A549 (cell line): ENCODE measurements at regions not wholly inside any gene's neighbourhood (a gene's known extent, or its start where the extent isn't known, plus 50 kb on each side); places are given as distances from the start of the nearest gene placed in this dataset.

Source experiments
- ATAC-seq, 2 experiments: fragments of 200-7000 bp in 1 of 2; fragments of >200 bp in 1 of 2; cut with Nextera tagmentation in 1 of 2; cut with Tn5 transposase in 1 of 2; 3 replicates each; pipeline versions ENCODE4 v1.8.0 to v1.9.1; 2018 to 2020; ENCODE audit warnings: mild to moderate bottlenecking in 1 of 2, moderate library complexity in 1 of 2
- CTCF ChIA-PET: fragments of 300-600 bp; sonication (Branson Sonifier 250); formaldehyde crosslinking; extraction: SDS; loops from one replicate; lab custom pipeline; 2021; ENCODE audit warnings: antibody characterized with exemption, inconsistent platforms; lab: Yijun Ruan, JAX
- POLR2A ChIA-PET: fragments of 350-600 bp; formaldehyde crosslinking; extraction: SDS; loops from one replicate; lab custom pipeline; 2021; ENCODE audit warnings: antibody characterized with exemption, inconsistent platforms; lab: Yijun Ruan, JAX
- DNase-seq, 2 experiments: peaks; one replicate each; pipeline versions ENCODE4 v3.0.0 to v3.0.0-alpha.2; 2011 to 2016; ENCODE audit warnings: low read depth in 1 of 2, low spot score in 1 of 2
- FAIRE-seq: peaks from 2 replicates; lab custom pipeline; 2011; peaks lifted over from hg19 to GRCh38; lab: Jason Lieb, UNC
- H3K27ac ChIP-seq, 2 experiments: fragments of >200 bp; sonication (Bioruptor Twin); formaldehyde crosslinking; 3 replicates each; pipeline ENCODE4 v1.5.1; 2016 to 2017
- H3K4me1 ChIP-seq: fragments of >200 bp; sonication (Bioruptor Twin); formaldehyde crosslinking; 3 replicates; pipeline ENCODE4 v1.6.1; 2016
- H3K4me2 ChIP-seq: fragments of >200 bp; sonication (Bioruptor Twin); formaldehyde crosslinking; 3 replicates; pipeline ENCODE4 v1.6.1; 2016
- H3K4me3 ChIP-seq: fragments of >200 bp; sonication (Bioruptor Twin); formaldehyde crosslinking; 3 replicates; pipeline ENCODE4 v1.5.1; 2016
- H3K9me3 ChIP-seq: fragments of >200 bp; sonication (Bioruptor Twin); formaldehyde crosslinking; 3 replicates; pipeline ENCODE4 v1.6.1; 2016
- BHLHE40 ChIP-seq: IDR thresholded peaks from 2 replicates; pipeline ENCODE4 v1.6.1; 2012; ENCODE audit warnings: low read depth, low read length, inconsistent platforms
- CBX2 ChIP-seq: fragments of 200-600 bp; sonication (generic); IDR thresholded peaks from 2 replicates; pipeline ENCODE4 v1.6.1; 2016; ENCODE audit warnings: low read depth, mild to moderate bottlenecking, borderline replicate concordance
- CBX8 ChIP-seq: fragments of 200-600 bp; sonication (generic); IDR thresholded peaks from 2 replicates; pipeline ENCODE4 v1.6.1; 2016
- EHF ChIP-seq: fragments of 250-450 bp; sonication (Bioruptor Pico); IDR thresholded peaks from 2 replicates; pipeline ENCODE4 v1.5.0; 2020; ENCODE audit warnings: mild to moderate bottlenecking
- EHMT2 ChIP-seq: fragments of 200-600 bp; sonication (generic); IDR thresholded peaks from 2 replicates; pipeline ENCODE4 v1.6.1; 2016; ENCODE audit warnings: antibody characterized with exemption, low read depth, mild to moderate bottlenecking, moderate library complexity
- ESRRA ChIP-seq: fragments of 150-350 bp; IDR thresholded peaks from 2 replicates; pipeline ENCODE4 v1.6.1; 2014; ENCODE audit warnings: mild to moderate bottlenecking, low read length, borderline replicate concordance
- FOSB ChIP-seq: fragments of 250-450 bp; sonication (Bioruptor Pico); IDR thresholded peaks from 2 replicates; pipeline ENCODE4 v1.5.0; 2020; ENCODE audit warnings: mild to moderate bottlenecking, moderate library complexity
- FOXS1 ChIP-seq: fragments of 250-450 bp; sonication (Bioruptor Pico); IDR thresholded peaks from 2 replicates; pipeline ENCODE4 v1.5.0; 2020; ENCODE audit warnings: mild to moderate bottlenecking, moderate library complexity
- GATA3 ChIP-seq: IDR thresholded peaks from 2 replicates; pipeline ENCODE4 v1.6.1; 2012; ENCODE audit warnings: borderline replicate concordance
- HOXB13 ChIP-seq: fragments of 250-450 bp; sonication (Bioruptor Pico); IDR thresholded peaks from 2 replicates; pipeline ENCODE4 v1.5.0; 2020; ENCODE audit warnings: low read depth, mild to moderate bottlenecking, moderate library complexity
- HOXB5 ChIP-seq: fragments of 250-450 bp; sonication (Bioruptor Pico); IDR thresholded peaks from 2 replicates; pipeline ENCODE4 v1.5.0; 2020; ENCODE audit warnings: mild to moderate bottlenecking, moderate library complexity
- JUNB ChIP-seq: fragments of >200 bp; sonication (Bioruptor Twin); formaldehyde crosslinking; IDR thresholded peaks from 2 replicates; pipeline ENCODE4 v1.6.1; 2016
- KDM5A ChIP-seq: fragments of 200-600 bp; sonication (generic); IDR thresholded peaks from 2 replicates; pipeline ENCODE4 v1.6.1; 2016; ENCODE audit warnings: antibody characterized with exemption, mild to moderate bottlenecking
- MAFK ChIP-seq: fragments of 450-650 bp; IDR thresholded peaks from 2 replicates; pipeline ENCODE4 v1.6.1; 2014; ENCODE audit not compliant: partially characterized antibody
- MAZ ChIP-seq: fragments of 150-350 bp; IDR thresholded peaks from 2 replicates; pipeline ENCODE4 v1.6.1; 2014; ENCODE audit warnings: antibody characterized with exemption, low read depth, low read length, borderline replicate concordance
- MYC ChIP-seq: IDR thresholded peaks from 2 replicates; pipeline ENCODE4 v1.6.1; 2012; ENCODE audit warnings: mild to moderate bottlenecking, inconsistent platforms, low read length, improper control_type of control experiment, borderline replicate concordance
- NFE2L2 ChIP-seq: fragments of 150-350 bp; conservative IDR thresholded peaks from 2 replicates; pipeline ENCODE4 v1.6.1; 2014; ENCODE audit warnings: low read length
- POLR2A ChIP-seq: IDR thresholded peaks from 2 replicates; pipeline ENCODE4 v1.6.1; 2012; ENCODE audit warnings: mild to moderate bottlenecking, low read length
- POLR2AphosphoS2 ChIP-seq: conservative IDR thresholded peaks from 2 replicates; pipeline ENCODE4 v1.6.1; 2012; ENCODE audit warnings: low read length, improper control_type of control experiment, inconsistent platforms
- RAD21 ChIP-seq, 2 experiments: fragments of >200 bp in 1 of 2; sonication (Bioruptor Twin) in 1 of 2; formaldehyde crosslinking in 1 of 2; IDR thresholded peaks in 1 of 2; conservative IDR thresholded peaks in 1 of 2; 2 replicates in 1 of 2; 3 replicates in 1 of 2; pipeline ENCODE4 v1.6.1; 2012 to 2018; ENCODE audit warnings: inconsistent platforms in 1 of 2
- RARB ChIP-seq: fragments of 250-450 bp; sonication (Bioruptor Pico); IDR thresholded peaks from 2 replicates; pipeline ENCODE4 v1.8.0; 2021; ENCODE audit warnings: mild to moderate bottlenecking, moderate library complexity
- RFX5 ChIP-seq: fragments of 450-650 bp; IDR thresholded peaks from 2 replicates; pipeline ENCODE4 v1.7.1; 2014; ENCODE audit warnings: antibody characterized with exemption, mild to moderate bottlenecking, moderate library complexity
- SREBF2 ChIP-seq: fragments of 450-650 bp; IDR thresholded peaks from 2 replicates; pipeline ENCODE4 v1.6.1; 2014; ENCODE audit warnings: mild to moderate bottlenecking, moderate library complexity
- TFCP2L1 ChIP-seq: fragments of 250-450 bp; sonication (Bioruptor Pico); IDR thresholded peaks from 2 replicates; pipeline ENCODE4 v1.5.0; 2021; ENCODE audit warnings: mild to moderate bottlenecking
- TP53 ChIP-seq: fragments of 250-450 bp; sonication (Bioruptor Pico); IDR thresholded peaks from 2 replicates; pipeline ENCODE4 v1.5.0; 2021; ENCODE audit warnings: mild to moderate bottlenecking, moderate library complexity
- ZFP36 ChIP-seq: fragments of 450-650 bp; IDR thresholded peaks from 2 replicates; pipeline ENCODE4 v1.6.1; 2014; ENCODE audit warnings: borderline replicate concordance; ENCODE audit not compliant: partially characterized antibody
- ZNF302 ChIP-seq: fragments of 250-450 bp; sonication (Bioruptor Pico); IDR thresholded peaks from 2 replicates; pipeline ENCODE4 v1.9.0; 2021; ENCODE audit warnings: inconsistent platforms, mild to moderate bottlenecking, moderate library complexity
- WGBS: methylation state at CpG from one replicate; pipeline ENCODE4 v1.1.6; 2017; ENCODE audit errors: missing lambda C conversion rate; 5-methylcytosine and 5-hydroxymethylcytosine counted together
- TF ChIP-seq, protein P1 (sequence below): IDR thresholded peaks from 2 replicates; pipeline ENCODE4 v1.6.1; 2012
- TF ChIP-seq, protein P2 (sequence below): fragments of >200 bp; sonication (Bioruptor Twin); formaldehyde crosslinking; IDR thresholded peaks from 3 replicates; pipeline ENCODE4 v1.5.1; 2016
- TF ChIP-seq, protein P3 (sequence below): fragments of 250-450 bp; sonication (Bioruptor Pico); IDR thresholded peaks from 2 replicates; pipeline ENCODE4 v1.5.0; 2020; ENCODE audit warnings: low read depth, mild to moderate bottlenecking, moderate library complexity
- TF ChIP-seq, protein P4 (sequence below): fragments of >200 bp; sonication (Bioruptor Twin); formaldehyde crosslinking; IDR thresholded peaks from 3 replicates; pipeline ENCODE4 v1.6.1; 2016
- TF ChIP-seq, protein P5 (sequence below): fragments of >200 bp; sonication (Bioruptor Twin); formaldehyde crosslinking; IDR thresholded peaks from 2 replicates; pipeline ENCODE4 v1.6.1; 2016

DNA sequence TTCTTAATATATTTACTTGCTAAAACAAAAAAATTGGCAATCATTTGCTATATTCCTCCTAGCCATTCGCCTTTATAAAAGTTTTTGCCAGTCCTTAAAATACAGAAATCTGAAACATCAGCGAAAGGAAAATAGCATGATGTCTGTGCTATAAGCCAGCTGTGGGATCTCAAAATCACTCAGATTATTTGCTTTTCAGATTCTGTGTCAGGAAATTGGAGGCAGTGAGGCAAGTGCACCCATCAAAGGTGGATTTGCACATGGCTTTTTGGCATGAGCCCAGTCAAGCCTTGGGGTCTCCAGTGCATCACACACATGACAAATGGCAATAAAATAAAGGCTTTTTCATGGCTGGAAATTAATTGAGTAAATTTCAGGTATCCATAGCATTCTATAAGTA, 196.8 kb upstream of the DAPK1 start:
- Histone ChIP-seq H3K27ac (no peak overlapping the region), H3K4me1 (no peaks in the 10 kb centered on the region), H3K9me3 (no peaks in the 10 kb centered on the region), H3K4me2 (no peak overlapping the region), H3K4me3 (no peak overlapping the region)
- no peak for DNase-seq
- ChIA-PET POLR2A (no interaction called here), CTCF (interaction anchor here (1.3 kb wide), 1 partner anchor 23 kb away, joined by 3 read pairs; no protein-coding TSS in a partner anchor)
- no peak for ATAC-seq
- no peak for FAIRE-seq
- 14% methylated on average over 2 of the region's 2 CpGs for WGBS
- TF ChIP-seq, protein P1, sequence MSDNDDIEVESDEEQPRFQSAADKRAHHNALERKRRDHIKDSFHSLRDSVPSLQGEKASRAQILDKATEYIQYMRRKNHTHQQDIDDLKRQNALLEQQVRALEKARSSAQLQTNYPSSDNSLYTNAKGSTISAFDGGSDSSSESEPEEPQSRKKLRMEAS = no peak
- TF ChIP-seq, protein P2, sequence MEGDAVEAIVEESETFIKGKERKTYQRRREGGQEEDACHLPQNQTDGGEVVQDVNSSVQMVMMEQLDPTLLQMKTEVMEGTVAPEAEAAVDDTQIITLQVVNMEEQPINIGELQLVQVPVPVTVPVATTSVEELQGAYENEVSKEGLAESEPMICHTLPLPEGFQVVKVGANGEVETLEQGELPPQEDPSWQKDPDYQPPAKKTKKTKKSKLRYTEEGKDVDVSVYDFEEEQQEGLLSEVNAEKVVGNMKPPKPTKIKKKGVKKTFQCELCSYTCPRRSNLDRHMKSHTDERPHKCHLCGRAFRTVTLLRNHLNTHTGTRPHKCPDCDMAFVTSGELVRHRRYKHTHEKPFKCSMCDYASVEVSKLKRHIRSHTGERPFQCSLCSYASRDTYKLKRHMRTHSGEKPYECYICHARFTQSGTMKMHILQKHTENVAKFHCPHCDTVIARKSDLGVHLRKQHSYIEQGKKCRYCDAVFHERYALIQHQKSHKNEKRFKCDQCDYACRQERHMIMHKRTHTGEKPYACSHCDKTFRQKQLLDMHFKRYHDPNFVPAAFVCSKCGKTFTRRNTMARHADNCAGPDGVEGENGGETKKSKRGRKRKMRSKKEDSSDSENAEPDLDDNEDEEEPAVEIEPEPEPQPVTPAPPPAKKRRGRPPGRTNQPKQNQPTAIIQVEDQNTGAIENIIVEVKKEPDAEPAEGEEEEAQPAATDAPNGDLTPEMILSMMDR = no peak
- TF ChIP-seq JUNB (no peak), TP53 (CRISPR knock-in tag) (no peak), HOXB13 (CRISPR knock-in tag) (no peak), SREBF2 (no peak), GATA3 (no peak), MYC (no peak), NFE2L2 (no peak), ESRRA (no peak), POLR2A (no peak), EHF (CRISPR knock-in tag) (no peak), RFX5 (no peak), HOXB5 (no peak), EHMT2 (no peak), ZFP36 (no peak), BHLHE40 (no peak), KDM5A (no peak), RAD21 (conservative IDR thresholded peaks at IDR 0.05 in 1 of 2, IDR thresholded peaks at IDR 0.05 in 1 of 2) (no peak)
- TF ChIP-seq, protein P3, sequence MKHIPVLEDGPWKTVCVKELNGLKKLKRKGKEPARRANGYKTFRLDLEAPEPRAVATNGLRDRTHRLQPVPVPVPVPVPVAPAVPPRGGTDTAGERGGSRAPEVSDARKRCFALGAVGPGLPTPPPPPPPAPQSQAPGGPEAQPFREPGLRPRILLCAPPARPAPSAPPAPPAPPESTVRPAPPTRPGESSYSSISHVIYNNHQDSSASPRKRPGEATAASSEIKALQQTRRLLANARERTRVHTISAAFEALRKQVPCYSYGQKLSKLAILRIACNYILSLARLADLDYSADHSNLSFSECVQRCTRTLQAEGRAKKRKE = no peak

DNA sequence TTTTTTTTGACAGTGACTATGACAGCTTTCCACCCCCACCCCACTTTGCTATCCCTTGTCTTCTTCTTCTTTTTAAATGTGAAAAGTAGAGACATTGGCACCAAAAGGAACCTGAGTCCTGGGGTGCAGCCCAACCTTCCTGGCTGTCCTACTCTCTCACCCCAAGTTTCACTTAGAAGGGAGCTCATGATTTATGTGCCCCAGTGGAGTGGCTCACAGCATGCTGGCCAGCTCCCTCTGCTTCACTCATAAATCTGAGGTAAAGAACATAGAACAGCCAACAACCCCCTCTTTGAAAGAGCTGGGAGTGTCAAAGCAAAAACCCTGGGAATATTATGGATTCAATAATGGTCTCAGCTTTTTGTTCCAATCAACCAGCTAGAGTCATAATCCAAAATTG, 196.3 kb upstream of the DAPK1 start:
- ATAC-seq = no peak
- ChIA-PET POLR2A (no interaction called here), CTCF (interaction anchor here (0.9 kb wide), 1 partner anchor 24 kb away, joined by 3 read pairs; no protein-coding TSS in a partner anchor)
- no peak for FAIRE-seq
- no peaks in the 10 kb centered on the region for H3K4me1 ChIP-seq
- no peak for DNase-seq
- H3K4me3 ChIP-seq = no peak overlapping the region
- TF ChIP-seq MAFK = no peak
- no peaks in the 10 kb centered on the region for H3K9me3 ChIP-seq
- H3K27ac ChIP-seq = no peak overlapping the region
- no peak overlapping the region for H3K4me2 ChIP-seq

DNA sequence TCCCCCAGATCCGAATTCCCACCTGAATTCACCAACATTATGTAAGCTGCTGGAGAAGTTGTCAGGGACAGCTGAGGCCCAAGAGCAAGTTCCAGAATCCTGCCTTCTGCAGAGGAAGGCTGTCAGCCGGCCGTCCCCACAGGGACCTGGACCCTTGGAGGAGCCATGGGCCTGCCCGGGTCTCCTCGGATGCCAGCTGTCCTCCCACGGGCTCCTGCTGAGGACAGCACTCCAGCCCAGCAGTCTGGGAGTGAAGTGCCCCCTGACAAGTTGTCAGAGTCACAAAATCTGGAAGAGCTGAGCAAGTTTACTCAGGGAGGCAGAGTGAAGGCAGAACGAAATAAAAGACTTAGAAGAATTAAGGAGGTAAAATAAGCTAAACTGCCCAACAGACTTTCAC, 192.5 kb upstream of the DAPK1 start:
- FAIRE-seq (no peak), ATAC-seq (no peak), DNase-seq (no peak)
- Histone ChIP-seq H3K9me3 (no peaks in the 10 kb centered on the region), H3K27ac (no peak overlapping the region), H3K4me1 (no peaks in the 10 kb centered on the region), H3K4me2 (no peak overlapping the region), H3K4me3 (no peak overlapping the region)
- ChIA-PET POLR2A (no interaction called here), CTCF (interaction anchor here (1.0 to 1.2 kb wide), 3 partner anchors 17 to 891 kb away, joined by 3 read pairs; no protein-coding TSS in a partner anchor)
- 20% methylated on average over 7 of the region's 7 CpGs for WGBS
- TF ChIP-seq ZNF302 (CRISPR knock-in tag) = no peak
- TF ChIP-seq FOXS1 (CRISPR knock-in tag) = no peak
- no peak for TF ChIP-seq POLR2AphosphoS2
- TF ChIP-seq GATA3 = no peak
- no peak for TF ChIP-seq CBX2
- no peak for TF ChIP-seq TFCP2L1 (CRISPR knock-in tag)
- no peak for TF ChIP-seq CBX8
- TF ChIP-seq RARB (CRISPR knock-in tag) = no peak
- TF ChIP-seq MAFK = no peak
- no peak for TF ChIP-seq POLR2A
- TF ChIP-seq FOSB (CRISPR knock-in tag) = no peak
- TF ChIP-seq, protein P4, sequence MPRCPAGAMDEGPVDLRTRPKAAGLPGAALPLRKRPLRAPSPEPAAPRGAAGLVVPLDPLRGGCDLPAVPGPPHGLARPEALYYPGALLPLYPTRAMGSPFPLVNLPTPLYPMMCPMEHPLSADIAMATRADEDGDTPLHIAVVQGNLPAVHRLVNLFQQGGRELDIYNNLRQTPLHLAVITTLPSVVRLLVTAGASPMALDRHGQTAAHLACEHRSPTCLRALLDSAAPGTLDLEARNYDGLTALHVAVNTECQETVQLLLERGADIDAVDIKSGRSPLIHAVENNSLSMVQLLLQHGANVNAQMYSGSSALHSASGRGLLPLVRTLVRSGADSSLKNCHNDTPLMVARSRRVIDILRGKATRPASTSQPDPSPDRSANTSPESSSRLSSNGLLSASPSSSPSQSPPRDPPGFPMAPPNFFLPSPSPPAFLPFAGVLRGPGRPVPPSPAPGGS = no peak
- no peak for TF ChIP-seq MAZ
- TF ChIP-seq, protein P5, sequence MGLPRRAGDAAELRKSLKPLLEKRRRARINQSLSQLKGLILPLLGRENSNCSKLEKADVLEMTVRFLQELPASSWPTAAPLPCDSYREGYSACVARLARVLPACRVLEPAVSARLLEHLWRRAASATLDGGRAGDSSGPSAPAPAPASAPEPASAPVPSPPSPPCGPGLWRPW = no peak
- no peak for TF ChIP-seq MYC
- TF ChIP-seq, protein P1 = no peak
